Mesenchymal stem cell (in vitro differentiated cells and primary cell): ENCODE measurements at regions not wholly inside any gene's neighbourhood (a gene's known extent, or its start where the extent isn't known, plus 50 kb on each side); places are given as distances from the start of the nearest gene placed in this dataset.

Source experiments
- DNase-seq: peaks from one replicate; pipeline ENCODE4 v3.0.0-alpha.2; 2013
- H2AFZ ChIP-seq: one replicate; pipeline ENCODE4 v1.6.1; 2013; ENCODE audit warnings: low read depth, mild to moderate bottlenecking, control low read depth, inconsistent platforms, low read length, moderate library complexity
- H2AK5ac ChIP-seq: 2 replicates; pipeline ENCODE4 v1.6.1; 2013; ENCODE audit warnings: low read length, moderate library complexity, mild to moderate bottlenecking, inconsistent platforms; ENCODE audit not compliant: severe bottlenecking
- H2BK120ac ChIP-seq: one replicate; pipeline ENCODE4 v1.6.1; 2013; ENCODE audit warnings: low read depth, mild to moderate bottlenecking, inconsistent platforms, low read length, moderate library complexity
- H2BK12ac ChIP-seq, 2 experiments: one replicate each; pipeline ENCODE4 v1.6.1; 2013; ENCODE audit warnings: inconsistent platforms in 2 of 2, low read length in 2 of 2, mild to moderate bottlenecking in 2 of 2, moderate library complexity in 2 of 2, control low read depth in 1 of 2
- H2BK15ac ChIP-seq: one replicate; pipeline ENCODE4 v1.6.1; 2013; ENCODE audit warnings: mild to moderate bottlenecking, low read depth, inconsistent platforms; ENCODE audit not compliant: poor library complexity, severe bottlenecking
- H2BK5ac ChIP-seq: 2 replicates; pipeline ENCODE4 v1.6.1; 2013; ENCODE audit warnings: low read depth, mild to moderate bottlenecking, low read length, control low read depth, inconsistent platforms; ENCODE audit not compliant: poor library complexity, severe bottlenecking
- H3K14ac ChIP-seq, 2 experiments: one replicate each; pipeline ENCODE4 v1.6.1; 2013; ENCODE audit warnings: inconsistent platforms in 2 of 2, low read length in 2 of 2, control low read depth in 1 of 2, mild to moderate bottlenecking in 1 of 2, moderate library complexity in 1 of 2
- H3K18ac ChIP-seq, 2 experiments: one replicate each; pipeline ENCODE4 v1.6.1; 2013; ENCODE audit warnings: inconsistent platforms in 2 of 2, low read length in 2 of 2, control low read depth in 1 of 2, low read depth in 1 of 2, mild to moderate bottlenecking in 1 of 2
- H3K23ac ChIP-seq, 2 experiments: one replicate each; pipeline ENCODE4 v1.6.1; 2013; ENCODE audit warnings: inconsistent platforms in 2 of 2, low read length in 2 of 2, mild to moderate bottlenecking in 2 of 2, moderate library complexity in 2 of 2, control low read depth in 1 of 2
- H3K27ac ChIP-seq: 2 replicates; pipeline ENCODE4 v1.5.1; 2013; ENCODE audit warnings: mild to moderate bottlenecking, moderate library complexity, low read length, control low read depth, inconsistent platforms; ENCODE audit not compliant: poor library complexity, severe bottlenecking
- H3K27me3 ChIP-seq, 2 experiments: 2 replicates each; pipeline versions ENCODE4 v1.6.1 to v1.7.0; 2013; ENCODE audit warnings: low read length in 2 of 2, mild to moderate bottlenecking in 2 of 2, moderate library complexity in 2 of 2, control low read depth in 1 of 2, inconsistent platforms in 1 of 2; ENCODE audit not compliant: control insufficient read depth in 1 of 2, insufficient read depth in 1 of 2
- H3K36me3 ChIP-seq, 2 experiments: 2 replicates each; pipeline versions ENCODE4 v1.6.1 to v1.7.0; 2013; ENCODE audit warnings: low read length in 2 of 2, control low read depth in 1 of 2, inconsistent platforms in 1 of 2, low read depth in 1 of 2, mild to moderate bottlenecking in 1 of 2; ENCODE audit not compliant: insufficient read depth in 2 of 2, control insufficient read depth in 1 of 2
- H3K4ac ChIP-seq, 2 experiments: one replicate each; pipeline ENCODE4 v1.6.1; 2013; ENCODE audit warnings: inconsistent platforms in 2 of 2, low read length in 2 of 2, mild to moderate bottlenecking in 2 of 2, moderate library complexity in 2 of 2, control low read depth in 1 of 2, low read depth in 1 of 2
- H3K4me1 ChIP-seq: 2 replicates; pipeline ENCODE4 v1.6.1; 2013; ENCODE audit warnings: low read depth, low read length, control low read depth; ENCODE audit not compliant: control insufficient read depth, insufficient read depth
- H3K4me2 ChIP-seq: 2 replicates; pipeline ENCODE4 v1.6.1; 2013; ENCODE audit warnings: low read length, mild to moderate bottlenecking, inconsistent platforms; ENCODE audit not compliant: poor library complexity, severe bottlenecking
- H3K4me3 ChIP-seq, 2 experiments: 2 replicates each; pipeline versions ENCODE4 v1.5.1 to v1.7.0; 2013; ENCODE audit warnings: low read length in 2 of 2, mild to moderate bottlenecking in 2 of 2, control low read depth in 1 of 2, low read depth in 1 of 2; ENCODE audit not compliant: insufficient read depth in 1 of 2
- H3K79me1 ChIP-seq: replicated peaks from 2 replicates; pipeline ENCODE4 v1.6.1; 2013; ENCODE audit warnings: mild to moderate bottlenecking, control low read depth, low read length, inconsistent platforms; ENCODE audit not compliant: poor library complexity, severe bottlenecking
- H3K9ac ChIP-seq: 2 replicates; pipeline ENCODE4 v1.7.0; 2013; ENCODE audit warnings: mild to moderate bottlenecking, low read length, moderate library complexity
- H3K9me3 ChIP-seq: 2 replicates; pipeline ENCODE4 v1.7.0; 2013; ENCODE audit warnings: mild to moderate bottlenecking, low read length; ENCODE audit not compliant: control insufficient read depth
- H4K8ac ChIP-seq: one replicate; pipeline ENCODE4 v1.6.1; 2013; ENCODE audit warnings: inconsistent platforms, mild to moderate bottlenecking, low read length, moderate library complexity
- H4K91ac ChIP-seq: one replicate; pipeline ENCODE4 v1.6.1; 2013; ENCODE audit warnings: mild to moderate bottlenecking, low read length, inconsistent platforms
- WGBS: methylation state at CpG from one replicate; pipeline ENCODE4 v1.1.7; 2013; ENCODE audit warnings: mixed read lengths; 5-methylcytosine and 5-hydroxymethylcytosine counted together

- Histone ChIP-seq H3K4me3 (no peak overlapping the region), H3K4me2 (no peak overlapping the region), H2AFZ (no peak overlapping the region), H3K36me3 (no peaks in the 10 kb centered on the region), H2BK5ac (no peak overlapping the region), H2BK12ac (no peak overlapping the region), H3K79me1 (no peaks in the 10 kb centered on the region), H3K4me1 (peaks cover 2% of the 10 kb centered on the region), H3K27ac (no peak overlapping the region), H2BK15ac (no peak overlapping the region), H3K9ac (no peak overlapping the region), H3K14ac (no peak overlapping the region), H3K4ac (no peak overlapping the region), H4K91ac (no peak overlapping the region), H3K27me3 (no peaks in the 10 kb centered on the region), H3K23ac (no peak overlapping the region), H2BK120ac (no peak overlapping the region), H3K18ac (no peak overlapping the region), H4K8ac (no peak overlapping the region), H3K9me3 (no peaks in the 10 kb centered on the region), H2AK5ac (no peak overlapping the region)
- peak; percentile 65 for DNase-seq
Observed at GRCh38 chrX:16484338-16484737, 165.6 kb upstream of the S100G start.

GRCh38 chrX:16487620-16488385, 162.2 kb upstream of the S100G start:
- Histone ChIP-seq H3K4ac (no peak overlapping the region), H3K4me2 (no peak overlapping the region), H3K4me1 (peaks cover 2% of the 10 kb centered on the region), H3K27me3 (peaks cover 0 to 4% of the 10 kb centered on the region in 2 experiments), H2BK120ac (no peak overlapping the region), H4K8ac (no peak overlapping the region), H3K27ac (no peak overlapping the region), H4K91ac (no peak overlapping the region), H3K79me1 (no peaks in the 10 kb centered on the region), H3K23ac (no peak overlapping the region), H3K36me3 (no peaks in the 10 kb centered on the region), H3K9ac (no peak overlapping the region), H3K18ac (no peak overlapping the region), H3K9me3 (no peaks in the 10 kb centered on the region), H2BK15ac (no peak overlapping the region), H2AFZ (no peak overlapping the region), H3K4me3 (no peak overlapping the region), H2AK5ac (no peak overlapping the region), H2BK12ac (no peak overlapping the region), H3K14ac (no peak overlapping the region), H2BK5ac (no peak overlapping the region)
- peak; percentile 5 for DNase-seq
- no CpG with 5 or more reads among the region's 2 CpGs for WGBS

GRCh38 chrX:16488959-16489358, 161.0 kb upstream of the S100G start:
- Histone ChIP-seq H4K8ac (no peak overlapping the region), H3K4me1 (peaks cover 1% of the 10 kb centered on the region), H3K9ac (no peak overlapping the region), H3K4me3 (no peak overlapping the region), H3K36me3 (no peaks in the 10 kb centered on the region), H3K79me1 (no peaks in the 10 kb centered on the region), H3K27me3 (peaks cover 0 to 4% of the 10 kb centered on the region in 2 experiments), H2BK12ac (no peak overlapping the region), H3K14ac (no peak overlapping the region), H2BK15ac (no peak overlapping the region), H2AFZ (no peak overlapping the region), H3K18ac (no peak overlapping the region), H3K27ac (no peak overlapping the region), H3K23ac (no peak overlapping the region), H2BK120ac (no peak overlapping the region), H3K4ac (no peak overlapping the region), H3K9me3 (no peaks in the 10 kb centered on the region), H4K91ac (no peak overlapping the region), H2AK5ac (no peak overlapping the region), H2BK5ac (no peak overlapping the region), H3K4me2 (no peak overlapping the region)
- DNase-seq = no peak
- WGBS = 90% methylated on average over 3 of the region's 3 CpGs

GRCh38 chrX:16491461-16491860, 158.5 kb upstream of the S100G start:
- WGBS = no CpG with 5 or more reads among the region's 1 CpG
- Histone ChIP-seq H2AFZ (no peak overlapping the region), H3K18ac (no peak overlapping the region), H3K4me2 (no peak overlapping the region), H3K4ac (no peak overlapping the region), H3K9me3 (no peaks in the 10 kb centered on the region), H3K9ac (no peak overlapping the region), H2BK15ac (no peak overlapping the region), H3K79me1 (no peaks in the 10 kb centered on the region), H3K23ac (no peak overlapping the region), H3K4me3 (no peak overlapping the region), H2BK5ac (no peak overlapping the region), H3K36me3 (no peaks in the 10 kb centered on the region), H3K14ac (no peak overlapping the region), H3K27ac (no peak overlapping the region), H2BK120ac (no peak overlapping the region), H2BK12ac (no peak overlapping the region), H4K91ac (no peak overlapping the region), H2AK5ac (no peak overlapping the region), H3K27me3 (peaks cover 0 to 8% of the 10 kb centered on the region in 2 experiments), H3K4me1 (no peaks in the 10 kb centered on the region), H4K8ac (no peak overlapping the region)
- DNase-seq = no peak
